Panc1 (cell line): ENCODE measurements at regions not wholly inside any gene's neighbourhood (a gene's known extent, or its start where the extent isn't known, plus 50 kb on each side); places are given as distances from the start of the nearest gene placed in this dataset.

Experiments
- ATAC-seq: fragments of 200-7000 bp; cut with Tn5 transposase; 2 replicates; pipeline ENCODE4 v1.9.1; 2020; ENCODE audit warnings: mild to moderate bottlenecking, moderate library complexity
- BruUV-seq: library from RNA; stranded (reverse); fragments of 400-500 nt; replicated peaks from 2 replicates; lab custom pipeline; 2021; lab: Mats Ljungman, UMichigan
- CTCF ChIA-PET: fragments of 300-600 bp; sonication (Branson Sonifier 250); formaldehyde crosslinking; loops from one replicate; lab custom pipeline; 2022; ENCODE audit warnings: antibody characterized with exemption; lab: Charles Lee
- POLR2A ChIA-PET: fragments of 300-600 bp; sonication (Branson Sonifier 250); formaldehyde crosslinking; loops from one replicate; lab custom pipeline; 2022; ENCODE audit warnings: antibody characterized with exemption; lab: Charles Lee
- DNase-seq: peaks from one replicate; pipeline ENCODE4 v3.0.0-alpha.2; 2010; ENCODE audit warnings: low read depth, low spot score
- H3K27ac ChIP-seq: 2 replicates; pipeline ENCODE4 v1.5.1; 2011; ENCODE audit warnings: mild to moderate bottlenecking, low read length, inconsistent platforms
- H3K27me3 ChIP-seq: fragments of 200-500 bp; sonication (Bioruptor generic); 2 replicates; pipeline ENCODE4 v1.6.0; 2014; ENCODE audit warnings: low read length, inconsistent platforms; ENCODE audit not compliant: control insufficient read depth, insufficient read depth
- H3K36me3 ChIP-seq: fragments of 200-500 bp; sonication (Bioruptor generic); 2 replicates; pipeline ENCODE4 v1.5.1; 2014; ENCODE audit warnings: inconsistent platforms, mild to moderate bottlenecking, low read length, moderate library complexity; ENCODE audit not compliant: control insufficient read depth, insufficient read depth
- H3K4me1 ChIP-seq: 2 replicates; pipeline ENCODE4 v1.5.1; 2011; ENCODE audit warnings: inconsistent platforms, mild to moderate bottlenecking, low read length, moderate library complexity; ENCODE audit not compliant: control insufficient read depth, insufficient read depth
- H3K4me3 ChIP-seq, 2 experiments: 2 replicates each; pipeline ENCODE4 v1.5.1; 2011 to 2012; ENCODE audit warnings: low read depth in 2 of 2, low read length in 2 of 2, mild to moderate bottlenecking in 2 of 2, inconsistent platforms in 1 of 2, moderate library complexity in 1 of 2
- H3K9me3 ChIP-seq: fragments of 200-500 bp; sonication (Bioruptor generic); 2 replicates; pipeline ENCODE4 v1.5.1; 2014; ENCODE audit warnings: low read depth, mild to moderate bottlenecking, inconsistent platforms, low read length, moderate library complexity; ENCODE audit not compliant: control insufficient read depth, insufficient read depth
- POLR2AphosphoS5 ChIP-seq: IDR thresholded peaks from 2 replicates; pipeline ENCODE4 v1.6.1; 2012; ENCODE audit warnings: mild to moderate bottlenecking, low read depth, low read length, moderate library complexity
- SIN3A ChIP-seq: IDR thresholded peaks from 2 replicates; pipeline ENCODE4 v1.6.1; 2012; ENCODE audit warnings: low read depth, mild to moderate bottlenecking, low read length, moderate library complexity, borderline replicate concordance; ENCODE audit not compliant: insufficient read depth
- TCF7L2 ChIP-seq: IDR thresholded peaks from 2 replicates; pipeline ENCODE4 v1.6.1; 2011; ENCODE audit warnings: mild to moderate bottlenecking, low read depth, low read length, inconsistent platforms
- in situ Hi-C: cut with HindIII; loops from 2 replicates; pipeline ENCODE4 v1.10.0; 2016; ENCODE audit warnings: low sequenced_read_pairs, low pct_unique_long_range_greater_than_20kb
- intact Hi-C: fragments of 100-400 bp; cut with micrococcal nuclease; formaldehyde crosslinking; loops from one replicate; pipeline ENCODE4 v1.10.0; 2022; ENCODE audit not compliant: unreplicated experiment
- TF ChIP-seq, protein P1 (sequence below), 2 experiments: IDR thresholded peaks; 2 replicates each; pipeline ENCODE4 v1.6.1; 2011 to 2012; ENCODE audit warnings: low read depth in 2 of 2, control low read depth in 1 of 2, low read length in 1 of 2, mild to moderate bottlenecking in 1 of 2, moderate library complexity in 1 of 2; ENCODE audit not compliant: insufficient read depth in 1 of 2
- TF ChIP-seq, protein P2 (sequence below): fragments of 450-650 bp; IDR thresholded peaks from 2 replicates; pipeline ENCODE4 v1.5.1; 2017; ENCODE audit warnings: mild to moderate bottlenecking

DNA sequence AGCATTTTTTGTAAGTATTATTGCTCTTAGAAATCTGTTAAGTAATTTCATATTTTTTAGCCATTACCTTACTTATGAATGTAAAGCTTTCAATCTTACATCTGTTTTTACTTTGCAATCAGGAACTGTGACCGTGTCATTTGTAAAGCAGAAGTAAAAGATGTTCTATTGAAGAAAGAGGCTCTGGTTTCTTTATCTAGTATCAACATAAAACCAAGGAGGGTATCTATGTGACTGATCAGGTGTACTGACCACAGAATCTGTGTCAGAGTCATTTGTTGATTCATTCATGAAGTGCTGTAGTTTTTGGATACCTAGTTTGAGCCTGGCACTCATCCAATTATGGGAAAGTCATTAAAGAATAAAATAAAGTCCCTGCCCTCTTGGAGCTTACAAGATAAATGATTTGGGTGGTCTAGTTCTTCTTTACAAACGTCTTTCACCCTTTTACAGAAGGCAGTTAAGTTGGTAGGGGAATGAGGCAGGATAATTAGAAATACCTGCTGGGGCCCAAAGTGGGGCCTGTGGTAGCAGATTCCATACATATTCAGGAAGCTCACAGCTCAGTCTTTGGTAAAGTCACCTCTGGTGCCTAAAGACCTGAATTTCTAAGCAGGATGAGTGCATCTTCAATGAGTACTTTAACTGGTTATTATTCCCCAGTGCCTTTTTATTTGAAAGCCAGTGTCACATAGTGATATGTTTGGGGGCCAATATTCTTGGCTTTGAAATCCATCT, 260.6 kb upstream of the NT5C1B start:
- TF ChIP-seq, protein P1, sequence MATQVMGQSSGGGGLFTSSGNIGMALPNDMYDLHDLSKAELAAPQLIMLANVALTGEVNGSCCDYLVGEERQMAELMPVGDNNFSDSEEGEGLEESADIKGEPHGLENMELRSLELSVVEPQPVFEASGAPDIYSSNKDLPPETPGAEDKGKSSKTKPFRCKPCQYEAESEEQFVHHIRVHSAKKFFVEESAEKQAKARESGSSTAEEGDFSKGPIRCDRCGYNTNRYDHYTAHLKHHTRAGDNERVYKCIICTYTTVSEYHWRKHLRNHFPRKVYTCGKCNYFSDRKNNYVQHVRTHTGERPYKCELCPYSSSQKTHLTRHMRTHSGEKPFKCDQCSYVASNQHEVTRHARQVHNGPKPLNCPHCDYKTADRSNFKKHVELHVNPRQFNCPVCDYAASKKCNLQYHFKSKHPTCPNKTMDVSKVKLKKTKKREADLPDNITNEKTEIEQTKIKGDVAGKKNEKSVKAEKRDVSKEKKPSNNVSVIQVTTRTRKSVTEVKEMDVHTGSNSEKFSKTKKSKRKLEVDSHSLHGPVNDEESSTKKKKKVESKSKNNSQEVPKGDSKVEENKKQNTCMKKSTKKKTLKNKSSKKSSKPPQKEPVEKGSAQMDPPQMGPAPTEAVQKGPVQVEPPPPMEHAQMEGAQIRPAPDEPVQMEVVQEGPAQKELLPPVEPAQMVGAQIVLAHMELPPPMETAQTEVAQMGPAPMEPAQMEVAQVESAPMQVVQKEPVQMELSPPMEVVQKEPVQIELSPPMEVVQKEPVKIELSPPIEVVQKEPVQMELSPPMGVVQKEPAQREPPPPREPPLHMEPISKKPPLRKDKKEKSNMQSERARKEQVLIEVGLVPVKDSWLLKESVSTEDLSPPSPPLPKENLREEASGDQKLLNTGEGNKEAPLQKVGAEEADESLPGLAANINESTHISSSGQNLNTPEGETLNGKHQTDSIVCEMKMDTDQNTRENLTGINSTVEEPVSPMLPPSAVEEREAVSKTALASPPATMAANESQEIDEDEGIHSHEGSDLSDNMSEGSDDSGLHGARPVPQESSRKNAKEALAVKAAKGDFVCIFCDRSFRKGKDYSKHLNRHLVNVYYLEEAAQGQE (IDR thresholded peaks at IDR 0.05; ENCODE audit: insufficient read depth in 1 of 2, low read depth in 2 of 2, low read length in 1 of 2) = no peak
- TF ChIP-seq POLR2AphosphoS5 = no peak
- TF ChIP-seq, protein P2, sequence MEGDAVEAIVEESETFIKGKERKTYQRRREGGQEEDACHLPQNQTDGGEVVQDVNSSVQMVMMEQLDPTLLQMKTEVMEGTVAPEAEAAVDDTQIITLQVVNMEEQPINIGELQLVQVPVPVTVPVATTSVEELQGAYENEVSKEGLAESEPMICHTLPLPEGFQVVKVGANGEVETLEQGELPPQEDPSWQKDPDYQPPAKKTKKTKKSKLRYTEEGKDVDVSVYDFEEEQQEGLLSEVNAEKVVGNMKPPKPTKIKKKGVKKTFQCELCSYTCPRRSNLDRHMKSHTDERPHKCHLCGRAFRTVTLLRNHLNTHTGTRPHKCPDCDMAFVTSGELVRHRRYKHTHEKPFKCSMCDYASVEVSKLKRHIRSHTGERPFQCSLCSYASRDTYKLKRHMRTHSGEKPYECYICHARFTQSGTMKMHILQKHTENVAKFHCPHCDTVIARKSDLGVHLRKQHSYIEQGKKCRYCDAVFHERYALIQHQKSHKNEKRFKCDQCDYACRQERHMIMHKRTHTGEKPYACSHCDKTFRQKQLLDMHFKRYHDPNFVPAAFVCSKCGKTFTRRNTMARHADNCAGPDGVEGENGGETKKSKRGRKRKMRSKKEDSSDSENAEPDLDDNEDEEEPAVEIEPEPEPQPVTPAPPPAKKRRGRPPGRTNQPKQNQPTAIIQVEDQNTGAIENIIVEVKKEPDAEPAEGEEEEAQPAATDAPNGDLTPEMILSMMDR = no peak
- TF ChIP-seq SIN3A = no peak
- no peak for TF ChIP-seq TCF7L2
- ATAC-seq = no peak
- no peak overlapping the region for H3K4me3 ChIP-seq
- intact Hi-C loops = no loop called here
- H3K36me3 ChIP-seq = no peaks in the 10 kb centered on the region
- H3K9me3 ChIP-seq = no peaks in the 10 kb centered on the region
- no peak overlapping the region for H3K27ac ChIP-seq
- ChIA-PET CTCF (no interaction called here), POLR2A (no interaction called here)
- H3K4me1 ChIP-seq = no peaks in the 10 kb centered on the region
- DNase-seq = no peak
- BruUV-seq = no TSS peak
- in situ Hi-C loops = no loop called here
- H3K27me3 ChIP-seq = no peaks in the 10 kb centered on the region

DNA sequence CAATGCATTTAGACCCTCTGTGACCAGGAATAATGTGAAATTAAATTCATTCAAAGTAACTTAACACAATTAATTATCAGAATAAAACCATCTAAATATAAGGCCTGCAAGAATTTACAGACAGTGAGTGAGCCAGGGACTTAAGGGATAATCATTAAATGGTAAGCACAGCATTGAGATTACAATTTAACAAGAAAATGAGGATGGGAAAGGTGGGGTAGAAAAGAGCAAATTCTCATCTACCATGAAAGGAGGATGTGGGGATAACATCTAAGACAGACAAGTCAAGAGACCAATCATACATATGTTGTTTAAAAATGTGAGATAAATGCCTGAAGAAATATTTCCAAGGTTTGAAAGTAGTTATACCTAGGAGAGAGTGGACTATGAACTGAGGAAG, 259.3 kb upstream of the NT5C1B start:
- no TSS peak for BruUV-seq
- Histone ChIP-seq H3K27ac (no peak overlapping the region), H3K36me3 (no peaks in the 10 kb centered on the region), H3K9me3 (no peaks in the 10 kb centered on the region), H3K4me3 (no peak overlapping the region), H3K27me3 (no peaks in the 10 kb centered on the region), H3K4me1 (no peaks in the 10 kb centered on the region)
- DNase-seq (no peak), ATAC-seq (no peak)
- ChIA-PET CTCF (no interaction called here), POLR2A (no interaction called here)
- TF ChIP-seq, protein P2 = no peak
- TF ChIP-seq, protein P1 (IDR thresholded peaks at IDR 0.05; ENCODE audit: insufficient read depth in 1 of 2, low read depth in 2 of 2, low read length in 1 of 2) = no peak
- no peak for TF ChIP-seq SIN3A
- TF ChIP-seq TCF7L2 = no peak
- TF ChIP-seq POLR2AphosphoS5 = no peak
- in situ Hi-C loops = no loop called here
- intact Hi-C loops = no loop called here
